CD8-positive, alpha-beta memory T cell (primary cell): ENCODE measurements at regions not wholly inside any gene's neighbourhood (a gene's known extent, or its start where the extent isn't known, plus 50 kb on each side); places are given as distances from the start of the nearest gene placed in this dataset.

Source experiments
- CTCF ChIA-PET: fragments of 350-600 bp; sonication (Branson Sonifier 250); formaldehyde crosslinking; loops from one replicate; lab custom pipeline; 2021; ENCODE audit warnings: antibody characterized with exemption; lab: Charles Lee
- POLR2A ChIA-PET: fragments of 350-600 bp; sonication (Branson Sonifier 250); formaldehyde crosslinking; loops from one replicate; lab custom pipeline; 2021; ENCODE audit warnings: antibody characterized with exemption; lab: Charles Lee
- DNase-seq, 5 donors: peaks; one replicate each; pipeline versions ENCODE4 v3.0.0 to v3.0.0-alpha.2; 2020 to 2022; ENCODE audit warnings: mixed read lengths in 1 of 5
- H3K27ac ChIP-seq: one replicate; pipeline ENCODE4 v1.7.0; 2013; ENCODE audit warnings: low read depth, mild to moderate bottlenecking, low read length, moderate library complexity
- H3K27me3 ChIP-seq: 2 replicates; pipeline ENCODE4 v1.7.0; 2013; ENCODE audit warnings: low read length, mild to moderate bottlenecking; ENCODE audit not compliant: insufficient read depth, poor library complexity, severe bottlenecking
- H3K36me3 ChIP-seq: 2 replicates; pipeline ENCODE4 v1.7.0; 2013; ENCODE audit warnings: mild to moderate bottlenecking, low read length, moderate library complexity; ENCODE audit not compliant: insufficient read depth
- H3K4me1 ChIP-seq: 2 replicates; pipeline ENCODE4 v1.7.0; 2013; ENCODE audit warnings: mild to moderate bottlenecking, low read length, moderate library complexity; ENCODE audit not compliant: insufficient read depth
- H3K4me3 ChIP-seq: 2 replicates; pipeline ENCODE4 v1.7.0; 2013; ENCODE audit warnings: mild to moderate bottlenecking, low read length
- H3K9me3 ChIP-seq: 2 replicates; pipeline ENCODE4 v1.7.0; 2013; ENCODE audit warnings: mild to moderate bottlenecking, low read length
- H3K27ac Mint-ChIP-seq, 8 donors: one replicate each; pipeline ENCODE4 v1.8.0; 2020 to 2021; ENCODE audit warnings: mixed read lengths in 8 of 8, mild to moderate bottlenecking in 6 of 8, inconsistent platforms in 3 of 8, moderate library complexity in 3 of 8
- H3K27me3 Mint-ChIP-seq, 2 donors: one replicate each; pipeline ENCODE4 v1.8.0; 2020 to 2021; ENCODE audit warnings: mixed read lengths in 2 of 2, mild to moderate bottlenecking in 1 of 2, moderate library complexity in 1 of 2
- H3K36me3 Mint-ChIP-seq, 3 donors: one replicate each; pipeline ENCODE4 v1.8.0; 2020 to 2021; ENCODE audit warnings: mixed read lengths in 3 of 3, inconsistent platforms in 1 of 3, mild to moderate bottlenecking in 1 of 3
- H3K4me1 Mint-ChIP-seq, 3 donors: one replicate each; pipeline ENCODE4 v1.8.0; 2020 to 2021; ENCODE audit warnings: mixed read lengths in 3 of 3, inconsistent platforms in 1 of 3, mild to moderate bottlenecking in 1 of 3
- H3K4me3 Mint-ChIP-seq, 7 donors: one replicate each; pipeline ENCODE4 v1.8.0; 2020 to 2021; ENCODE audit warnings: mixed read lengths in 7 of 7, mild to moderate bottlenecking in 6 of 7, moderate library complexity in 4 of 7, inconsistent platforms in 2 of 7
- H3K9me3 Mint-ChIP-seq, 5 donors: one replicate each; pipeline ENCODE4 v1.8.0; 2020 to 2022; ENCODE audit warnings: mixed read lengths in 5 of 5, mild to moderate bottlenecking in 3 of 5, moderate library complexity in 2 of 5, inconsistent platforms in 1 of 5

DNA sequence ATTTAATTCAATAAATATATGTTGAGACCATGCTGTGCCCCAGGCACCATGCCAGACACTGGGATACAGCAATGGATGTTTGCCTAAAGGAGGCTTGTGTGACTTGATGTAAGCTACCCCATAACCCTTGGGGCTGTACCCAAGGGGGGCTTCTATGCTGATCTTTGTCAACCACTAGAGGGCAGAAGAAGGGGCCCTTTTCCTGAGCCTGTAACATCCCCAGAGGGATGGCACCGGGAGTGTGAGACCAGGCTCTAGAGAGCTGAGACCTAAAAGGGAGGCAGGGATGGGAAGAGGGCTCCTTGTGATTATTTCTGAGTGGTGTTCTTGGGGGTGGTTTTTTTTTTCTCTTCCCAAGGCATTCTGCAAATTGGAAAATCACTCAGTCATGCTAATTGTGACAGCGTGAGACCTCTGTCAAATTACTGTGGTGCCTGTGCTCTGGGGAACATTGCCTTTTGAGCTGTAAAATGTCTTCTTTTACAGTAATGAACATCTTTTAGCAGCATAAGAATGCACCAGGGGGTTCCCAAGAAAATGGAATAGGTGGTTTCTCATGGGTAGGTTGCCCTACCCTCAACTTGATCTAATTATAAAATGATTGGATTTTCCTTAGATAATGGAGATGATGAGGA, 138.7 kb upstream of the SLC24A3 start:
- H3K4me1 ChIP-seq: no peaks in the 10 kb centered on the region
- no peaks in the 10 kb centered on the region for H3K27me3 ChIP-seq
- no peak overlapping the region for H3K27ac ChIP-seq
- H3K4me3 ChIP-seq: no peak overlapping the region
- no peaks in the 10 kb centered on the region for H3K9me3 Mint-ChIP-seq
- H3K36me3 Mint-ChIP-seq: no peaks in the 10 kb centered on the region
- no peaks in the 10 kb centered on the region for H3K36me3 ChIP-seq
- peak overlapping the region in 1 of 8 donors; percentile 61 for H3K27ac Mint-ChIP-seq
- CTCF ChIA-PET: no interaction called here
- no peak for DNase-seq
- no peak overlapping the region for H3K4me3 Mint-ChIP-seq
- POLR2A ChIA-PET: no interaction called here
- H3K4me1 Mint-ChIP-seq: peaks cover 0 to 3% (median 3%) of the 10 kb centered on the region in 3 donors
- H3K9me3 ChIP-seq: no peaks in the 10 kb centered on the region
- peaks cover 3 to 13% of the 10 kb centered on the region in 2 donors for H3K27me3 Mint-ChIP-seq

- H3K36me3 ChIP-seq: no peaks in the 10 kb centered on the region
- H3K4me3 ChIP-seq: no peak overlapping the region
- no peaks in the 10 kb centered on the region for H3K9me3 ChIP-seq
- Mint-ChIP-seq H3K9me3 (no peaks in the 10 kb centered on the region), H3K27me3 (peaks cover 0 to 13% of the 10 kb centered on the region in 2 donors), H3K4me1 (peaks cover 0 to 3% (median 3%) of the 10 kb centered on the region in 3 donors), H3K36me3 (no peaks in the 10 kb centered on the region), H3K4me3 (no peak overlapping the region), H3K27ac (no peak overlapping the region)
- no peak overlapping the region for H3K27ac ChIP-seq
- POLR2A ChIA-PET: no interaction called here
- no peaks in the 10 kb centered on the region for H3K4me1 ChIP-seq
- DNase-seq: no peak
- H3K27me3 ChIP-seq: no peaks in the 10 kb centered on the region
- CTCF ChIA-PET: no interaction called here
Observed at GRCh38 chr20:19074356-19074755, 138.1 kb upstream of the SLC24A3 start.

DNA sequence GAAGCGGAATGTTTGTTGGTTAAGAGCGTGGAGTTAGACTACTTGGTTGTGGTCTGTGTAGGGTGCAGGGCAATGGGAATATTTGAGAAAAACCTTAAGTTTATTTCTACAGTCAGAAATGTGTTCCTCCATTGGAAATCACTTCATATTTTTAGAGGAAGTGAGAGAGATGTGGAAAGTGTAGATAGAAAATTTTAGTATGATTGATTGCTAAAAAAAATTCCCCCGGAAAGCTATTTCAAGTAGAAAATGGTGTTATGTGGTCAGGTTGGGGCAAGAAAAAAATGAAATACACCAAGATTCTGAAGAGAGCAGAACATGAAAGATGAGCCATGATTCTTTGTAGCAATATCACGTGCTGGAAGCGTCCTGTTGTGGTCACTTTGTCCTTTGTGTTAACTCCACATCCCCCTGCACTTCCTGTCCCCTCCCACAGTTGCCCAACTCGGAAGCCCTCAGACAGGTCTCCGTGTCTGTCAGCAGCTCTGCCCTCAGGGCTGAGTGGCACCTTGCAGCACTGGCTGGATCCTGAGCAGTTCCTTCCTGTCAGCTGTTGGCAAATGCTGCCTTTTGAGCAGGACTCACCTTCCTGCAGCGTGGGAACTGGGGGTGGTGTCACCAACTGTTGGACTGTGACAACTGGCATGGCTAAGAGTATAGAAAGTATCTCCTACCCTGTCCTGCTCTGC, 137.5 kb upstream of the SLC24A3 start:
- DNase-seq: peak in 2 of 5 donors; percentile 7 to 30

DNA sequence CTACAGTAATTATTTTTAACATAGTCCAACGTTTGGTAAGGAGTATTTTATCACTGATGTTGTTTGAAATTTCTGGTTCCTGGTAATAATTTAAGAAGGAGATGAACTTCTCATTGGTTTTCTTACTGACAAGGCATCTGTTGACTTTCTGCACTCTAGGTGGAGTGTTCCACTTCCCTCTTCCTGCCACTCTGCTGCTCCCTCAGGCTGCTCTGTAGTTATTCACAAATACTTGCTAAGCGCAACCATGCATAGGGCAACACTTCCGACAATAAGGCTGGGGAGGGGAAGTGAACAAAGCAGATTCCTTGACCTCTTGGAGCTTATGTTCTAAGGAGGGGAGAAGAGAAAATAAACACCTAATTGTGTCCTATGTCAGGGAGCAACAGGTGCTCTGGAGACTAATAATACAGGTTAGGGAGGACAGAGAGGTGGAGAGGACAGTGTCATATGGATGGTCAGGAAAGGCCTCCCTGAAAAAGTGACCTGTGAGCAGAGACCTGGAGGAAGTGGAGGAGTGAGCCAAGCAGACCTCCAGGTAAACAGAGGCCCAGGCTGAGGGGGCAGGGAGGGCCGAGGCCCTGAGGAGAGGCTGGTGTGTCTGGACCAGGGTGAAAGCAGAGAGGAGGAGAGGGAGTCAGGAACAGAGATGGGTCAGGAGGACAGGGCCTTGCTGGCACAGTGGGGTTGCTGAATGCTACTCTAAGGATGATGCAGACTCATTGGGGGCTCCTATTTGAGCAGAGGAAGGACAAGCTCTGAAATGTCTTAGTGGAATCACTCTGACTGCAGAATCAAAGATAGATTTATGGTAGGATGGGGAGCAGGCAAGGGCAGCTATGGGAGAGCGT, 134.8 kb upstream of the SLC24A3 start:
- Mint-ChIP-seq H3K4me1 (peaks cover 0 to 3% (median 3%) of the 10 kb centered on the region in 3 donors), H3K27ac (no peak overlapping the region), H3K9me3 (peaks cover 0 to 4% (median 0%) of the 10 kb centered on the region in 5 donors), H3K27me3 (peaks cover 0 to 12% of the 10 kb centered on the region in 2 donors), H3K36me3 (no peaks in the 10 kb centered on the region), H3K4me3 (no peak overlapping the region)
- H3K4me1 ChIP-seq: no peaks in the 10 kb centered on the region
- H3K27me3 ChIP-seq: no peaks in the 10 kb centered on the region
- ChIA-PET POLR2A (no interaction called here), CTCF (no interaction called here)
- H3K36me3 ChIP-seq: no peaks in the 10 kb centered on the region
- H3K27ac ChIP-seq: no peak overlapping the region
- no peak overlapping the region for H3K4me3 ChIP-seq
- DNase-seq: no peak
- no peaks in the 10 kb centered on the region for H3K9me3 ChIP-seq

More for the DNA sequence above, 137.5 kb upstream of the SLC24A3 start:
- H3K9me3 ChIP-seq: no peaks in the 10 kb centered on the region
- no peaks in the 10 kb centered on the region for H3K9me3 Mint-ChIP-seq
- H3K4me1 Mint-ChIP-seq: peaks cover 0 to 3% (median 3%) of the 10 kb centered on the region in 3 donors
- H3K36me3 ChIP-seq: no peaks in the 10 kb centered on the region
- ChIA-PET POLR2A (no interaction called here), CTCF (no interaction called here)
- H3K27me3 Mint-ChIP-seq: peaks cover 0 to 13% of the 10 kb centered on the region in 2 donors
- no peaks in the 10 kb centered on the region for H3K4me1 ChIP-seq
- no peak overlapping the region for H3K4me3 ChIP-seq
- H3K27ac ChIP-seq: no peak overlapping the region
- no peak overlapping the region for H3K27ac Mint-ChIP-seq
- no peak overlapping the region for H3K4me3 Mint-ChIP-seq
- no peaks in the 10 kb centered on the region for H3K27me3 ChIP-seq
- H3K36me3 Mint-ChIP-seq: no peaks in the 10 kb centered on the region

- H3K36me3 Mint-ChIP-seq: no peaks in the 10 kb centered on the region
- H3K4me1 Mint-ChIP-seq: peaks cover 0 to 3% (median 3%) of the 10 kb centered on the region in 3 donors
- Histone ChIP-seq H3K4me3 (no peak overlapping the region), H3K4me1 (no peaks in the 10 kb centered on the region), H3K27me3 (no peaks in the 10 kb centered on the region), H3K27ac (no peak overlapping the region), H3K36me3 (no peaks in the 10 kb centered on the region), H3K9me3 (no peaks in the 10 kb centered on the region)
- CTCF ChIA-PET: no interaction called here
- peaks cover 0 to 4% (median 0%) of the 10 kb centered on the region in 5 donors for H3K9me3 Mint-ChIP-seq
- POLR2A ChIA-PET: no interaction called here
- peaks cover 0 to 9% of the 10 kb centered on the region in 2 donors for H3K27me3 Mint-ChIP-seq
- DNase-seq: no peak
- H3K27ac Mint-ChIP-seq: no peak overlapping the region
- H3K4me3 Mint-ChIP-seq: no peak overlapping the region
Observed at GRCh38 chr20:19078448-19079373, 133.7 kb upstream of the SLC24A3 start.

- H3K36me3 ChIP-seq: no peaks in the 10 kb centered on the region
- Mint-ChIP-seq H3K4me1 (peaks cover 0 to 3% (median 3%) of the 10 kb centered on the region in 3 donors), H3K4me3 (no peak overlapping the region), H3K36me3 (no peaks in the 10 kb centered on the region), H3K27me3 (peaks cover 0 to 9% of the 10 kb centered on the region in 2 donors), H3K27ac (no peak overlapping the region), H3K9me3 (peaks cover 0 to 4% (median 0%) of the 10 kb centered on the region in 5 donors)
- no peak overlapping the region for H3K27ac ChIP-seq
- H3K27me3 ChIP-seq: no peaks in the 10 kb centered on the region
- no peak for DNase-seq
- H3K4me1 ChIP-seq: no peaks in the 10 kb centered on the region
- POLR2A ChIA-PET: no interaction called here
- H3K4me3 ChIP-seq: no peak overlapping the region
- CTCF ChIA-PET: no interaction called here
- H3K9me3 ChIP-seq: no peaks in the 10 kb centered on the region
Observed at GRCh38 chr20:19079536-19080299, 132.7 kb upstream of the SLC24A3 start.

DNA sequence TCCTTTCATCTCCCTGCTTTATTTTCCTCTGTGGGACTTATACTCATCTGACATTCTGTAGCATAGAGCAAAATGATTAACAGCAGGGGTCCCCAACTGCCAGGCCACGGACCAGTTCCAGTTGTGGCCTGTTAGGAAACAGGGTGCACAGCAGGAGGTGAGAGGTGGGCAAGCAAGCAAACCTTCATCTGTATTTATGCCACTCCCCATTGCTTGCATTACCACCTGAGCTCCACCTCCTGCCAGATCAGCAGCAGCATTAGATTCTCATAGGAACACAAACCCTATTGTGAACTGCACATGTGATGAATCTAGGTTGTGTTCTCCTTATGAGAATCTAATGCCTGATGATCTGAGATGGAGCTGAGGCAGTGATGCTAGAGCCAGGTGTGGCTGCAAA, 130.5 kb upstream of the SLC24A3 start:
- no peak for DNase-seq
- no peaks in the 10 kb centered on the region for H3K27me3 ChIP-seq
- no peaks in the 10 kb centered on the region for H3K36me3 Mint-ChIP-seq
- H3K4me3 Mint-ChIP-seq: no peak overlapping the region
- peak overlapping the region in 1 of 8 donors; percentile 80 for H3K27ac Mint-ChIP-seq
- ChIA-PET CTCF (no interaction called here), POLR2A (no interaction called here)
- no peak overlapping the region for H3K4me3 ChIP-seq
- peaks cover 0 to 7% (median 0%) of the 10 kb centered on the region in 5 donors for H3K9me3 Mint-ChIP-seq
- H3K27ac ChIP-seq: no peak overlapping the region
- no peaks in the 10 kb centered on the region for H3K4me1 ChIP-seq
- H3K27me3 Mint-ChIP-seq: peaks cover 0 to 9% of the 10 kb centered on the region in 2 donors
- H3K4me1 Mint-ChIP-seq: no peaks in the 10 kb centered on the region
- no peaks in the 10 kb centered on the region for H3K9me3 ChIP-seq
- no peaks in the 10 kb centered on the region for H3K36me3 ChIP-seq
